Rectal smooth muscle tissue (tissue), 1 donor: ENCODE measurements at regions not wholly inside any gene's neighbourhood (a gene's known extent, or its start where the extent isn't known, plus 50 kb on each side); places are given as distances from the start of the nearest gene placed in this dataset.
"Not testable (repeated sequence)": the region's sequence is repeated elsewhere in the genome, so short reads cannot be mapped to it uniquely, and the experiment has no call there.

Experiments
- H3K27ac ChIP-seq: one replicate; pipeline ENCODE4 v1.7.0; 2013; ENCODE audit warnings: low read depth, low read length, inconsistent platforms
- H3K27me3 ChIP-seq: one replicate; pipeline ENCODE4 v1.7.0; 2013; ENCODE audit warnings: low read length; ENCODE audit not compliant: control insufficient read depth, insufficient read depth
- H3K36me3 ChIP-seq: one replicate; pipeline ENCODE4 v1.7.0; 2013; ENCODE audit warnings: low read length; ENCODE audit not compliant: control insufficient read depth, insufficient read depth
- H3K4me1 ChIP-seq: one replicate; pipeline ENCODE4 v1.7.0; 2013; ENCODE audit warnings: low read length; ENCODE audit not compliant: control insufficient read depth, insufficient read depth
- H3K4me3 ChIP-seq: one replicate; pipeline ENCODE4 v1.7.0; 2013; ENCODE audit warnings: low read length
- H3K9ac ChIP-seq: one replicate; pipeline ENCODE4 v1.7.0; 2013; ENCODE audit warnings: low read length

DNA sequence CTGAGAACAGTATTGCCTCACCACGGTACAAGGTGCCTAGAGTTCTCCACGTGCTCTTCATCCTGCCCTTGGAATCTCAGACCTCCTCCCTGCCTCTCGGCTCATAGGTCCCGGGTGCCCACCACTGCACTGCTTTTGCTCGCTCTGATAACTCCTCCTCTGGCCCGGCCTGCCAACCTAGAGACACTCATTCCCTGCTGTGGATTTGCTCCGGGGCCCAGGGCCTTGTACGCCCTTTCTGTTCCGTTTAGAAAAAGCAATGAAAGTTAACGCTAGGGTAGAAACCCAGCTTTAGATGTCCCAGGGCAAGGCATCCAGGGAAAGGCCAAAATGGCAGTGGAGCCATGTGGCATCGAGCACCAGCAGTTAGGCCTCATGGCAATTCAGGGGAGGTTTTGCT is 253.9 kb downstream of the VAPA start:
- Histone ChIP-seq H3K36me3 (no peaks in the 10 kb centered on the region), H3K4me3 (no peak overlapping the region), H3K27me3 (no peaks in the 10 kb centered on the region), H3K9ac (no peak overlapping the region), H3K4me1 (no peaks in the 10 kb centered on the region), H3K27ac (no peak overlapping the region)

DNA sequence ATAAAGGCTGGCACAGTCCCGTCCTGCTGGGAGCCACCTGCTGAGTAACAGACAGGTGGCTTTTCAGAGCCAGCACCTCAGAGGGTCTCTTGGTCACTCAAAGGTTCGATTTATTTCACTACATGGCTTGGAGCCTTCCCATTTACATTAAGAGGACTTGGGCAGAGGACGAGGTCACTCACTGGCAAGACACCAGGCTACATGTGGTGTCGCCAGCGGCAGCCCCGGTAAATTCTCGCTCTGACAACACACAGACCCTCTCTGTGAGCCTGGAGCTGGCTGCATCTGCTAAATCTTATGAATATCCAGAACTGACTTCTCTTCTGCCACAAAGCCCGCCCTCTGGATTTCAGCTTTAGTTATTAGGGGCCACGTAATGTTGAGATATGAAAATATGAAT is 254.7 kb downstream of the VAPA start:
- Histone ChIP-seq H3K4me3 (no peak overlapping the region), H3K36me3 (no peaks in the 10 kb centered on the region), H3K27me3 (no peaks in the 10 kb centered on the region), H3K27ac (no peak overlapping the region), H3K4me1 (no peaks in the 10 kb centered on the region), H3K9ac (no peak overlapping the region)

DNA sequence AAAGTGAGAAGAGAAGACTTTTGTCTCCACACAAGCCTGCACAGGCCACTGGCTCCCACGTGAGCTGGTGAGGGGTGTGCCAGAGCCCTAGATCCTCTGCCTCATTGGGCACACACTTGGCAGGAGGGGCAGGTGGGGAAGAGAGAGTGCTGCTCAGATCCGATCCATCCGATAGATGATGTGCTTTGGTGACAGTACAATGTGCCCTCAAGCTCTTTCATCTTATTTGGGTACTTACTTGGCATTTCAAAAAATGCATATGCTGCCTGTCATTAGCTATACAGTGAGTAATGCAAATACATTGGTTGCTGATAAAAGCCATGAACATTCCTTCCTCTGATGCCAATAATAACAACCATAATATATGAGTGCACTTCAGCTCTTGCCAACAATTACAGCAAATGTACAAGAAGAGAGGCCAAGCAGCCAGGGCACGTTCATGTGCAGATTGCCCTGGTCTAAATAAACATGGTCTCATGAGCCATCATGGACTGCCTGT is 255.3 kb downstream of the VAPA start:
- H3K4me3 ChIP-seq = no peak overlapping the region
- no peaks in the 10 kb centered on the region for H3K36me3 ChIP-seq
- H3K9ac ChIP-seq = no peak overlapping the region
- H3K27me3 ChIP-seq = no peaks in the 10 kb centered on the region
- H3K4me1 ChIP-seq = no peaks in the 10 kb centered on the region
- H3K27ac ChIP-seq = no peak overlapping the region

DNA sequence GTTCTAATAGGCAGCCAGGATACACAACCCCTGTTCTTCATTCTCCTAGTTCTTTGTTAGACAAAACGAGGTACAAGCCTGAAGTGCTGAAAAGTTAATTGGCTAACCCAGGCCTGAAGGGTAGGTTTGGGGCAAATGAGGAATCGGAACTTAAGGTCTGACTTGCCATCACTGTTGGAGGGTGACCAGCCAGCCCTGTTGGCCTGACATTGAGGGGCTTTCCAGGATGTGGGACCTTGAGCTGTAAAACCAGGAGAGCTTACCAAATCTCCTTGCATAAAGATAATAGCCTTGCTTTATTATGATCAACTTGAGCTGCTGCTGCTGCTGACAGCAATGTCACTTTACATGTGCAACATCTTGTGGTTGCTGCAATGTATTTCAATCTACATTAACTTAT is 256.0 kb downstream of the VAPA start:
- Histone ChIP-seq H3K4me3 (no peak overlapping the region), H3K27me3 (no peaks in the 10 kb centered on the region), H3K4me1 (no peaks in the 10 kb centered on the region), H3K9ac (no peak overlapping the region), H3K27ac (no peak overlapping the region), H3K36me3 (no peaks in the 10 kb centered on the region)

DNA sequence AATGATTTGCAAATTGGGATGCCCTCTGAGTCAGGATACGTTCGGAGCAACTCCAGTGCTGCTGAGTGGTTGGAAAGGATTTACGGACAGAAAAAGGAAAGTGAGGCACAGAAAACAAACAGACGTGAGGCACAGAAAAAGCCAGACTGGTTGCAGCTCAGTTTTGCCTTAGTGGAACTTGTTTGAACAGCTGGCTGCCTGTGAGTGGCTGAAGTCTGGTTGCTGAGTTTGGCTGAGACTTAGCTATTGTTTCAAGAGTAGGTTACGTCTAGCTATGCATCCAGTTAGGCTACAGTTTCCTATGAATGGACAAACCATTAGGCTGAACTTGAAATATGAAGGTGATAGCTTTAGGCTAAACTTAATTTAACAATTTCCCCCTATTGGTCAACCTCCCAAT is 256.6 kb downstream of the VAPA start:
- H3K4me3 ChIP-seq = no peak overlapping the region
- H3K4me1 ChIP-seq = no peaks in the 10 kb centered on the region
- no peak overlapping the region for H3K9ac ChIP-seq
- H3K27ac ChIP-seq = no peak overlapping the region
- no peaks in the 10 kb centered on the region for H3K27me3 ChIP-seq
- no peaks in the 10 kb centered on the region for H3K36me3 ChIP-seq

DNA sequence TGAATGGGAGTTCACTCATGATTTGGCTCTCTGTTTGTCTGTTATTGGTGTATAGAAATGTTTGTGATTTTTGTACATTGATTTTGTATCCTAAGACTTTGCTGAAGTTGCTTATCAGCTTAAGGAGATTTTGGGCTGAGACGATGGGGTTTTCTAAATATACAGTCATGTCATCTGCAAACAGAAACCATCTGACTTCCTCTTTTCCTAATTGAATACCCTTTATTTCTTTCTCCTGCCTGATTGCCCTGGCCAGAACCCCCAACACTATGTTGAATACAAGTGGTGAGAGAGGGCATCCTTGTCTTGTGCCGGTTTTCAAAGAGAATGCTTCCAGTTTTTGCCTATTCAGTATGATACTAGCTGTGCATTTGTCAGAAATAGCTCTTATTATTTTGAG is 261.5 kb downstream of the VAPA start:
- not testable (repeated sequence) for H3K27me3 ChIP-seq, H3K4me3 ChIP-seq, H3K4me1 ChIP-seq, H3K9ac ChIP-seq, H3K27ac ChIP-seq, H3K36me3 ChIP-seq

DNA sequence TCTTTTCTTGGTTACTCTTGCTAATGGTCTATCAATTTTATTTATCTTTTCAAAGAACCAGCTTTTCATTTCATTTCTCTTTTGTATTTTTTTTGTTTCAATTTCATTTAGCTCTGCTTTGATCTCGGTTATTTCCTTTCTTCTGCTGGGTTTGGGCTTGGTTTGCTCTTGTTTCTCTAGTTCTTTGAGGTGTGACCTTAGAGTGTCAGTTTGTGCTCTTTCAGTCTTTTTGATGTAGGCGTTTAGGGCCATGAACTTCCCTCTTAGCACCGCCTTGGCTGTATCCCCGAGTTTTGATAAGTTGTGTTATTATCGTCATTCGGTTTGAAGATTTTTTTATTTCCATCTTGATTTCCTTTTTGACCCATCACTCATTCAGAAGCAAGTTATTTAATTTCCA is 265.5 kb downstream of the VAPA start:
- not testable (repeated sequence) for H3K4me1 ChIP-seq, H3K27me3 ChIP-seq, H3K36me3 ChIP-seq, H3K4me3 ChIP-seq, H3K9ac ChIP-seq, H3K27ac ChIP-seq

DNA sequence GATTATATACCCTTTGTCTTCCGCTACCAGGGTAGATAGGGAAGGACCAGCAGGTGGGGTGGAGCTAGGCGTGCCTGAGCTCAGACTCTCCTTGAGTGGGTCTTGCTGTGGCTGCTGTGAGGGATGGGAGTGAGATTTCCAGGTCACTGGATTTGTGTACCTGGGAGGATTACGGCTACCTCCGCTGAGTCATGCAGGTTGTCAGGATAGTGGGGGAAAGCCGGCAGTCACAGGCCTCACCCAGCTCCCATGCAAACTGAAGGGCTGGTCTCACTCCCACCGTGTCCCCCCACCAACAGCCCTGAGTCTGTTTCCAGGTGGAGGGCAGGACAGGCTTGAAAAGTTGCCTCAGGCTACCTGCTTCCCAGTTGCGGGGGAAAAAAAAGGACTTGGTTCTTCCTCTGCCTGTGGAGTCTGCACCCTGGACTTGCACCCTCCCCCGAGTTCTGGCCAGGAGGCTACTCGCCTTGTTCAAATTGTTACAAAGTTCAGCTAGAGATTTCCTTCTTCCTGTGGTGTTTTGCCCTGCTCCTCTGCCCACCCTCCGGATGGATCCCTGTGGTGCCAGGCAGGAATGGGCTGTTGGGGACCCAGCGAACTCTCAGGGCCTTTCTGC is 268.3 kb downstream of the VAPA start:
- no peaks in the 10 kb centered on the region for H3K27me3 ChIP-seq
- H3K36me3 ChIP-seq = no peaks in the 10 kb centered on the region
- H3K9ac ChIP-seq = no peak overlapping the region
- H3K27ac ChIP-seq = no peak overlapping the region
- no peaks in the 10 kb centered on the region for H3K4me1 ChIP-seq
- no peak overlapping the region for H3K4me3 ChIP-seq

DNA sequence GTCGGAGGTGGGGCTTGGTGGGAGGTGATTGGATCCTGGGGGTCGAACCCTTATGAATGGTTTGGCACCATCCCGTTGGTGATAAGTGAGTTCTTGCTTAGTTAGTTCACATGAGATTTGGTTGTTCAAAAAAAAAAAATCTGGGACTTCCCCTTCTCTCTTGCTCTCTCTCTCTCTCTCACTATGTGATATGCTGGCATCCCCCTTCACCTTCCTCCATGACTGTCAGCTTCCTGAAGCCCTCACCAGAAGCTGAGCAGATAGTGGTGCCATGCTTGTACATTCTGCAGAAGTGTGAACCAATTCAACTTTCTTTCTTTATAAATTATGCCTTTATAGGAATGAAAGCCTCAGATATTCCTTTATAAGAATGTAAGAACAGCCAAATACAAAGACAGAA is 269.7 kb upstream of the APCDD1 start:
- no peaks in the 10 kb centered on the region for H3K4me1 ChIP-seq
- H3K9ac ChIP-seq = no peak overlapping the region
- no peaks in the 10 kb centered on the region for H3K27me3 ChIP-seq
- H3K36me3 ChIP-seq = no peaks in the 10 kb centered on the region
- H3K27ac ChIP-seq = no peak overlapping the region
- no peak overlapping the region for H3K4me3 ChIP-seq

DNA sequence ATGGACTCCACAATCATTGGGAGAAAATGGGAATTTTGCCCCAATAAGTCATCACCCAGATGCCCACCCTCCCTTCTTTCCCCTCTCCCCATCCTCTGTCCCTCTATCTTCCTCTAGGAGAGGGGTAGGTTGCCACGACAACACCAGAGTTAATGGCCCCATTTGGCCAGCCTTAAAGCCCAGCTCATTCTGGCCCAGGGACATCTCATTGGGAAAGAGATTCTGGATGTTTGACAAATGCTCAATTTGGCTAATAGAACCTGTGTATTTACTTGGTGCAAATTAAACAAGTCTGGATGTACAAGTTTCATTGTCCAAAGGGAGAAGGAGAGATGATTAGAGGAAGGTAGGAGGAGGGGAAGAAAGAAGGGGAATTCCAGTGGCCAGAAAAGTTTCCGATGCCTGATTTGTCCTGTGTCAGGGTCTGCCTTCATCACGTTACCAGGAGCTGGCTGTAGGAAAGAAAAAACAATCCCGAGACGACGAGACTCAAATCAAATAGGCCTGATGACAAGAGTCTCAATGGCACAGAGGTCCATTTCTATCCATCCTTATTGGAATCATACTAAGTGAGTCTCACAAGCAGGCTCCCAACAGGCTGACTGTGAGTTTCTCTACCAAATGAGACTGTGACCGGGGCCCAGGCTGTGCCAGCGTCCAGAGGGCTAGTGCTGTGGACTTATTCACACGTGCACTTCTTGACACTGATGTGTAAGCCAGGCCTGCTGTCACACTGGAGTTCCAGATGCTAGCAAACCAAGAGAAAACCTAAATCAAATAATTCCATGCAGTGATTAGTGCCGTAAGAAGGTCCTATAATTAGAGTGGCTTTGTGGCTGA is 265.2 kb upstream of the APCDD1 start:
- Histone ChIP-seq H3K27me3 (no peaks in the 10 kb centered on the region), H3K4me1 (no peaks in the 10 kb centered on the region), H3K36me3 (no peaks in the 10 kb centered on the region), H3K4me3 (no peak overlapping the region), H3K27ac (no peak overlapping the region), H3K9ac (no peak overlapping the region)

DNA sequence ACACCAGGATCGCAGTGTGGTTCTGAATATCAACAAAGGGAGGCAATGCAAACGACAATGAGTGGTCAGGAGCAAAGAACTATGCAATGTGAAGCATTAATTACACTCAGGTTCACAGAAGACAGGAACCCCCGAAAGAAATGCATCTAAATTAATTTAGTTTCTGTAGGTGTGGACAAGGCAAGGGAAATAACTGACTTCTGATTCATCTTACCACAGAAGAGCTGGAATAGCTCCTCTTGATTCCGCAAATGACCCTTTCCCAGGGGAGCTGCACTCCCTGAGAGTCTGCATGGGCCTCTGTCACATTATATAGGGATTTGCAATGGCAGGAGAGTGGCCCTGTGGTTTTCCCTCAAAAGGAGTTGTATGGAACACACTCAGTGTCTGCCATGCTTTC is 263.9 kb upstream of the APCDD1 start:
- H3K36me3 ChIP-seq = no peaks in the 10 kb centered on the region
- H3K9ac ChIP-seq = no peak overlapping the region
- no peak overlapping the region for H3K4me3 ChIP-seq

DNA sequence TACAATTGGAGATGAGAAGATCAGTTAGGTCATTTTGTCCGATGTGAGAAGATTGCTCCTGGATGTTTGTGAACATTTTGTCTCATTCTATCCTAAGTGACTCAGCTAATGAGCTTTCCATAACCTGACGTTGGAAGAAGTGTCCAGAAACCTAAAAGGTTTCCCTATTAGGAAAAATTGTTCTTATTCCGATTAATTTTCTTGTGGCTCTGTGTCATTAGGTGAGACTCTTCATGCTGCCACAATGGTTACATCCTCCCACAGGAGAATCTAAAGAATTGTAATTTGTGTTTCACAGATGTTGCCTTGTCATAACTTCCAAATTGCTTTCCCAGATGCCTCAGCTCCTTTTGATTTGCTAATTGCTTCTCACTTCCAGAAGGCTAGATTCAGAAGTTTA is 261.0 kb upstream of the APCDD1 start:
- Histone ChIP-seq H3K36me3 (no peaks in the 10 kb centered on the region), H3K4me3 (no peak overlapping the region), H3K27ac (no peak overlapping the region), H3K9ac (no peak overlapping the region), H3K4me1 (no peaks in the 10 kb centered on the region), H3K27me3 (no peaks in the 10 kb centered on the region)

More for the DNA sequence above, 263.9 kb upstream of the APCDD1 start:
- H3K27ac ChIP-seq = no peak overlapping the region
- H3K27me3 ChIP-seq = no peaks in the 10 kb centered on the region
- H3K4me1 ChIP-seq = no peaks in the 10 kb centered on the region

DNA sequence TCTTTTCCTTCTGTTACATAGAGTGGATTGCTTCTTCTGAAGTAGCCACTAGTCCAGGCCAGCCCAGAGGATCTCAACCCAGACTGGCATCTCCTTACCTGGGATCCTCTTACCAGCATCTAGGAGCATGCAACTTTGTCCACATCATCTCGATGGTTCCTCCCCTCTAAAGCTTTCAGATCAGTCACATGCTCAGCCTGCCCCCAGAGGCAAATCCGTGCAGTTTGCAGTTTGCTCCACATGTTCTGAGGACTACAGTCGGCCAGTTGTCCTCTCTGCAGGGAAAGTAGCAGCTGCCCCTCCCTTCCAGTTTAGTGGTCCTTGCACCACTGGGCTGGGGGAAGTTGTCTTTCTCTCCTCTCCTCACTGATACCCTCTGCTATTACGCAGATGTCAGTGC is 259.8 kb upstream of the APCDD1 start:
- no peak overlapping the region for H3K27ac ChIP-seq
- no peak overlapping the region for H3K4me3 ChIP-seq
- H3K9ac ChIP-seq = no peak overlapping the region
- H3K4me1 ChIP-seq = no peaks in the 10 kb centered on the region
- no peaks in the 10 kb centered on the region for H3K36me3 ChIP-seq
- H3K27me3 ChIP-seq = no peaks in the 10 kb centered on the region
